H1 (cell line): ENCODE measurements at regions not wholly inside any gene's neighbourhood (a gene's known extent, or its start where the extent isn't known, plus 50 kb on each side); places are given as distances from the start of the nearest gene placed in this dataset.

Experiments used
- BACH1 ChIP-seq: IDR thresholded peaks from 2 replicates; pipeline ENCODE4 v1.6.1; 2012; ENCODE audit warnings: low read length, improper control_type of control experiment
- CBX5 ChIP-seq: fragments of 300-800, 300-1000 bp; sonication (generic); IDR thresholded peaks from 2 replicates; pipeline ENCODE4 v1.7.1; 2016; ENCODE audit warnings: antibody characterized with exemption, low read length, low read depth
- CHD2 ChIP-seq: IDR thresholded peaks from 2 replicates; pipeline ENCODE4 v1.6.1; 2012; ENCODE audit warnings: low read length, improper control_type of control experiment
- CTCF ChIP-seq, 3 experiments: IDR thresholded peaks; 1 replicate in 2 of 3; 2 replicates in 1 of 3; pipeline versions ENCODE4 v1.5.1 to v1.6.1; 2011; ENCODE audit warnings: low read length in 3 of 3, mild to moderate bottlenecking in 3 of 3, inconsistent platforms in 2 of 3, low read depth in 1 of 3, moderate library complexity in 1 of 3; ENCODE audit not compliant: insufficient read depth in 1 of 3; ENCODE audit errors: control extremely low read depth in 1 of 3
- EP300 ChIP-seq, 2 experiments: IDR thresholded peaks; 1 replicate in 1 of 2; 2 replicates in 1 of 2; pipeline ENCODE4 v1.6.1; 2011 to 2012; ENCODE audit warnings: low read depth in 2 of 2, low read length in 2 of 2, mild to moderate bottlenecking in 2 of 2, borderline replicate concordance in 1 of 2, inconsistent platforms in 1 of 2, moderate library complexity in 1 of 2
- HDAC2 ChIP-seq, 2 experiments: fragments of 300-600 bp in 1 of 2; sonication (generic) in 1 of 2; IDR thresholded peaks; 2 replicates each; pipeline ENCODE4 v1.6.1; 2011 to 2012; ENCODE audit warnings: low read depth in 2 of 2, low read length in 2 of 2, mild to moderate bottlenecking in 2 of 2, moderate library complexity in 2 of 2, borderline replicate concordance in 1 of 2, inconsistent platforms in 1 of 2
- JUND ChIP-seq: IDR thresholded peaks from 2 replicates; pipeline ENCODE4 v1.6.1; 2011; ENCODE audit warnings: mild to moderate bottlenecking, improper control_type of control experiment, low read length
- MAX ChIP-seq: IDR thresholded peaks from 2 replicates; pipeline ENCODE4 v1.6.1; 2012; ENCODE audit warnings: inconsistent platforms
- NRF1 ChIP-seq: IDR thresholded peaks from 2 replicates; pipeline ENCODE4 v1.6.1; 2011; ENCODE audit warnings: mild to moderate bottlenecking, low read depth, low read length, improper control_type of control experiment
- RNF2 ChIP-seq: fragments of 200-900, 300-1000 bp; sonication (generic); IDR thresholded peaks from 2 replicates; pipeline ENCODE4 v1.7.1; 2016; ENCODE audit warnings: borderline replicate concordance, low read depth, mild to moderate bottlenecking, antibody characterized with exemption, low read length; ENCODE audit not compliant: poor library complexity, severe bottlenecking; ENCODE audit errors: missing control alignments
- SRF ChIP-seq: IDR thresholded peaks from 2 replicates; pipeline ENCODE4 v1.6.1; 2011; ENCODE audit warnings: mild to moderate bottlenecking, low read depth, low read length, moderate library complexity
- TAF1 ChIP-seq: IDR thresholded peaks from 2 replicates; pipeline ENCODE4 v1.6.1; 2011; ENCODE audit warnings: mild to moderate bottlenecking, low read depth, low read length
- TAF7 ChIP-seq: optimal IDR thresholded peaks from 2 replicates; pipeline ENCODE3; 2011; ENCODE audit warnings: low read depth, mild to moderate bottlenecking, inconsistent platforms, low read length, moderate library complexity, borderline replicate concordance

- TF ChIP-seq BACH1 (no peak), NRF1 (no peak), TAF1 (no peak), CTCF (IDR thresholded peaks at IDR 0.05; ENCODE audit: control extremely low read depth in 1 of 3, insufficient read depth in 1 of 3, low read depth in 1 of 3, low read length in 3 of 3) (no peak), CBX5 (no peak), EP300 (IDR thresholded peaks at IDR 0.05; ENCODE audit: borderline replicate concordance in 1 of 2, low read depth in 2 of 2, low read length in 2 of 2) (no peak), JUND (no peak), MAX (no peak), TAF7 (no peak), HDAC2 (IDR thresholded peaks at IDR 0.05; ENCODE audit: borderline replicate concordance in 1 of 2, low read depth in 2 of 2, low read length in 2 of 2) (no peak), SRF (no peak), RNF2 (no peak), CHD2 (no peak)
These were observed 618.5 kb upstream of the BCHE start for GRCh38 chr3:166455744-166456143.
